ENCODE measurements at regions not wholly inside any gene's neighbourhood (a gene's known extent, or its start where the extent isn't known, plus 50 kb on each side); places are given as distances from the start of the nearest gene placed in this dataset.

GRCh38 chr1:172835834-172836233, 176.9 kb downstream of the FASLG start:
- WGBS (ENCODE audit: extremely low coverage, insufficient read length, low lambda C conversion rate) = no CpG with 5 or more reads among the region's 2 CpGs
- no peaks in the 10 kb centered on the region; a peak in 1 of 7 replicates for H3K36me3 Mint-ChIP-seq (ENCODE audit: insufficient read depth in 1 of 3, low read depth in 3 of 3)
- H3K4me1 Mint-ChIP-seq = peaks cover 5% of the 10 kb centered on the region in 2 experiments
- no peaks in the 10 kb centered on the region for H3K27me3 ChIP-seq (ENCODE audit: insufficient read depth, low read length)
- peaks cover 2% of the 10 kb centered on the region; the same call in 1 of the 2 replicates for H3K27me3 Mint-ChIP-seq (ENCODE audit: low read depth)
- no peak overlapping the region for H4K5ac ChIP-seq (ENCODE audit: insufficient read length, low read depth, low read length)
- H4K8ac ChIP-seq (replicated peaks; ENCODE audit: insufficient read length, low read depth, low read length) = no peak overlapping the region
- H3K4ac ChIP-seq (ENCODE audit: low read depth, low read length) = no peak overlapping the region
- H3K79me2 ChIP-seq (ENCODE audit: insufficient read depth, low read length) = no peaks in the 10 kb centered on the region
- H3K9ac ChIP-seq (ENCODE audit: extremely low read depth, insufficient read length, low read length) = no peak overlapping the region
- H3K79me1 ChIP-seq (ENCODE audit: insufficient read depth, low read depth, low read length, poor library complexity, severe bottlenecking) = no peaks in the 10 kb centered on the region
- no peak overlapping the region for H3K4me3 Mint-ChIP-seq
- no peaks in the 10 kb centered on the region for H3K4me1 ChIP-seq (ENCODE audit: insufficient read depth, low read length)
- no peak overlapping the region for H4K91ac ChIP-seq (ENCODE audit: insufficient read length, low read depth, low read length)
- no peak overlapping the region for H2BK120ac ChIP-seq (ENCODE audit: low read depth, low read length, poor library complexity, severe bottlenecking)
- no peak overlapping the region for H3K4me2 ChIP-seq (ENCODE audit: insufficient read depth, insufficient read length, low read length)
- no peak overlapping the region for H2BK15ac ChIP-seq (ENCODE audit: low read depth, low read length)
- no peak overlapping the region for H2BK20ac ChIP-seq (ENCODE audit: low read depth, low read length, poor library complexity, severe bottlenecking)
- no peak overlapping the region for H2BK12ac ChIP-seq (ENCODE audit: insufficient read length, low read depth, low read length)
- no peaks in the 10 kb centered on the region for H3K9me3 ChIP-seq (ENCODE audit: control insufficient read depth, low read depth, low read length)
- no peaks in the 10 kb centered on the region for H4K20me1 ChIP-seq (ENCODE audit: control insufficient read depth, insufficient read depth, insufficient read length)
- H2AFZ ChIP-seq (ENCODE audit: low read length) = no peak overlapping the region
- no peak overlapping the region for H3T11ph ChIP-seq (ENCODE audit: low read length)
- H3K23ac ChIP-seq (ENCODE audit: insufficient read length, low read depth, low read length) = no peak overlapping the region
- no peak overlapping the region for H3K14ac ChIP-seq (ENCODE audit: insufficient read depth, low read length)
- DNase-seq = no peak
- H3K27ac Mint-ChIP-seq = no peak overlapping the region
- no peak overlapping the region for H2AK5ac ChIP-seq (ENCODE audit: insufficient read length, low read length)
- no peak overlapping the region for H3K56ac ChIP-seq (ENCODE audit: insufficient read length, low read depth, low read length)
- no peaks in the 10 kb centered on the region for H3K23me2 ChIP-seq (ENCODE audit: insufficient read length, low read depth, low read length, poor library complexity, severe bottlenecking)
- H3K18ac ChIP-seq (ENCODE audit: insufficient read length, low read depth, low read length) = no peak overlapping the region
- no peak for TF ChIP-seq CTCF (conservative IDR thresholded peaks at IDR 0.05)
- no peaks in the 10 kb centered on the region for H3K9me3 Mint-ChIP-seq
- no peak overlapping the region for H2BK5ac ChIP-seq (ENCODE audit: insufficient read length, low read length)
- no peak overlapping the region for H3K27ac ChIP-seq (ENCODE audit: insufficient read length, low read depth, low read length)

Measured in H9 (cell line).